ENCODE measurements at regions not wholly inside any gene's neighbourhood (a gene's known extent, or its start where the extent isn't known, plus 50 kb on each side); places are given as distances from the start of the nearest gene placed in this dataset.
A peak's percentile ranks its signal among the peaks of the same experiment; 100 is the strongest.

- POLR2A ChIA-PET (ENCODE audit: unreplicated experiment): no interaction called here
- CTCF ChIA-PET: no interaction called here
- no peak overlapping the region; the same call in 1 of the 2 replicates for H3K4me2 ChIP-seq (ENCODE audit: low read length)
- no peaks in the 10 kb centered on the region for H3K79me2 ChIP-seq (ENCODE audit: low read length)
- peak overlapping the region; percentile 28 for H3K27ac ChIP-seq (ENCODE audit: low read length)
- DNase-seq (no peak), ATAC-seq (no peak)
- intact Hi-C loops (cut with micrococcal nuclease): loop anchor here (1.0 to 5.0 kb wide), 2 partner anchors 35 to 58 kb away; no protein-coding TSS in a partner anchor
- H3K36me3 ChIP-seq (ENCODE audit: low read depth, low read length): no peaks in the 10 kb centered on the region
- no peaks in the 10 kb centered on the region for H3F3A ChIP-seq (ENCODE audit: low read length, unreplicated experiment)
- H3K4me3 ChIP-seq (ENCODE audit: low read length): no peak overlapping the region
- no peaks in the 10 kb centered on the region for H3K9me2 ChIP-seq (replicated peaks; ENCODE audit: low read length)
- no peaks in the 10 kb centered on the region for H4K20me1 ChIP-seq (ENCODE audit: low read length)
- H3K9ac ChIP-seq (ENCODE audit: low read length): no peak overlapping the region
- BruUV-seq (replicated peaks): no TSS peak
- H3K4me1 ChIP-seq (ENCODE audit: insufficient read depth, low read length): peaks cover 14% of the 10 kb centered on the region; the same call in 1 of the 2 replicates
- no peak overlapping the region for H2AFZ ChIP-seq (ENCODE audit: low read length)
- no peaks in the 10 kb centered on the region for H3K27me3 ChIP-seq (ENCODE audit: low read length)
- no peaks in the 10 kb centered on the region for H3K9me3 ChIP-seq (ENCODE audit: low read length)
- TF ChIP-seq CTCF (conservative IDR thresholded peaks at IDR 0.05; ENCODE audit: low read depth, low read length) (no peak), EZH2phosphoT487 (IDR thresholded peaks at IDR 0.05; ENCODE audit: borderline replicate concordance, low read length) (no peak), EZH2 (IDR thresholded peaks at IDR 0.05; ENCODE audit: low read length, unreplicated experiment) (no peak)
Measured at GRCh38 chr13:77387607-77388200, 60.8 kb upstream of the MYCBP2 start.

GRCh38 chr13:77386880-77387606 is 60.1 kb upstream of the MYCBP2 start:
- peak; percentile 96 for ATAC-seq
- Histone ChIP-seq H3K9me3 (ENCODE audit: low read length) (no peaks in the 10 kb centered on the region), H3K79me2 (ENCODE audit: low read length) (no peaks in the 10 kb centered on the region), H3K4me1 (ENCODE audit: insufficient read depth, low read length) (peaks cover 14% of the 10 kb centered on the region; the same call in 1 of the 2 replicates), H3K4me3 (ENCODE audit: low read length) (no peak overlapping the region), H4K20me1 (ENCODE audit: low read length) (no peaks in the 10 kb centered on the region), H3K36me3 (ENCODE audit: low read depth, low read length) (no peaks in the 10 kb centered on the region), H2AFZ (ENCODE audit: low read length) (no peak overlapping the region), H3K4me2 (ENCODE audit: low read length) (no peak overlapping the region), H3K9ac (ENCODE audit: low read length) (no peak overlapping the region), H3K27me3 (ENCODE audit: low read length) (no peaks in the 10 kb centered on the region), H3K27ac (ENCODE audit: low read length) (peak overlapping the region; percentile 28; the same call in 1 of the 2 replicates), H3K9me2 (replicated peaks; ENCODE audit: low read length) (no peaks in the 10 kb centered on the region), H3F3A (ENCODE audit: low read length, unreplicated experiment) (no peaks in the 10 kb centered on the region)
- intact Hi-C loops (cut with micrococcal nuclease): loop anchor here (1.0 to 5.0 kb wide), 2 partner anchors 35 to 58 kb away; no protein-coding TSS in a partner anchor
- TF ChIP-seq EZH2phosphoT487 (IDR thresholded peaks at IDR 0.05; ENCODE audit: borderline replicate concordance, low read length) (no peak), EZH2 (IDR thresholded peaks at IDR 0.05; ENCODE audit: low read length, unreplicated experiment) (no peak), CTCF (conservative IDR thresholded peaks at IDR 0.05; ENCODE audit: low read depth, low read length) (no peak)
- peak; percentile 76 for DNase-seq
- BruUV-seq (replicated peaks): no TSS peak
- ChIA-PET CTCF (no interaction called here), POLR2A (ENCODE audit: unreplicated experiment) (no interaction called here)

- Histone ChIP-seq H3K4me2 (ENCODE audit: low read length) (no peak overlapping the region), H3F3A (ENCODE audit: low read length, unreplicated experiment) (no peaks in the 10 kb centered on the region), H3K9me3 (ENCODE audit: low read length) (no peaks in the 10 kb centered on the region), H3K4me1 (ENCODE audit: insufficient read depth, low read length) (peaks cover 14% of the 10 kb centered on the region; the same call in 1 of the 2 replicates), H3K9ac (ENCODE audit: low read length) (no peak overlapping the region), H3K36me3 (ENCODE audit: low read depth, low read length) (no peaks in the 10 kb centered on the region), H4K20me1 (ENCODE audit: low read length) (no peaks in the 10 kb centered on the region), H2AFZ (ENCODE audit: low read length) (no peak overlapping the region), H3K27ac (ENCODE audit: low read length) (no peak overlapping the region), H3K9me2 (replicated peaks; ENCODE audit: low read length) (no peaks in the 10 kb centered on the region), H3K27me3 (ENCODE audit: low read length) (no peaks in the 10 kb centered on the region), H3K4me3 (ENCODE audit: low read length) (no peak overlapping the region), H3K79me2 (ENCODE audit: low read length) (no peaks in the 10 kb centered on the region)
- DNase-seq: no peak
- POLR2A ChIA-PET (ENCODE audit: unreplicated experiment): no interaction called here
- BruUV-seq (replicated peaks): no TSS peak
- no peak for ATAC-seq
- TF ChIP-seq EZH2phosphoT487 (IDR thresholded peaks at IDR 0.05; ENCODE audit: borderline replicate concordance, low read length): no peak
- no peak for TF ChIP-seq CTCF (conservative IDR thresholded peaks at IDR 0.05; ENCODE audit: low read depth, low read length)
- TF ChIP-seq EZH2 (IDR thresholded peaks at IDR 0.05; ENCODE audit: low read length, unreplicated experiment): no peak
- CTCF ChIA-PET: no interaction called here
- intact Hi-C loops (cut with micrococcal nuclease): loop anchor here (5.0 kb wide), 1 partner anchor 36 kb away; no protein-coding TSS in a partner anchor
Measured at GRCh38 chr13:77386046-77386445, 59.2 kb upstream of the MYCBP2 start.

Measured in PC-3 (cell line).